Ureter (tissue), 1 donor: ENCODE measurements at regions not wholly inside any gene's neighbourhood (a gene's known extent, or its start where the extent isn't known, plus 50 kb on each side); places are given as distances from the start of the nearest gene placed in this dataset.

Experiments
- DNase-seq: peaks from one replicate; pipeline ENCODE4 v3.0.0-alpha.2; 2020; ENCODE audit warnings: low spot score
- donor health status: DM: yes; HTN: yes; CAD: no.

DNA sequence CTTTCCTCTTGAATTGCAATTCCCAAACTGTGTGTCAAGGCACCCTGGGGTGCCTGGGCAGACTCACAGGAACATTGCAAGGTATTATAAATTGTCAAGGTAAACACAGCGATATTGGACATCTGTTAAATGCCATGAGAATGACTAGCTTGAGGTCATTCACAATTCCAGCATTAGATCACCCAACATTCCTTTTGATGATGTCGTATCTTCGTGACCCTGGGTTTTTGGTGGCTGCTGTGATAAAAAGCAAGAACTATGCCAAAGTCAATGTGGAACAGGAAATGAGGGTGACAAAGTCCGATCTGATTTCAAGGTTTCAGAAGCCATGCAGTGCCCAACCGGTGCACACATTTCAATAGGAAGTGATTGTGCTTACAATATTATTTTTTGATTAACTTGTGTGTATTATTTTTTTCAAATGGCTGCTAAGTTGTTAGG is 458.4 kb downstream of the MIAT start:
- DNase-seq, result no peak

DNA sequence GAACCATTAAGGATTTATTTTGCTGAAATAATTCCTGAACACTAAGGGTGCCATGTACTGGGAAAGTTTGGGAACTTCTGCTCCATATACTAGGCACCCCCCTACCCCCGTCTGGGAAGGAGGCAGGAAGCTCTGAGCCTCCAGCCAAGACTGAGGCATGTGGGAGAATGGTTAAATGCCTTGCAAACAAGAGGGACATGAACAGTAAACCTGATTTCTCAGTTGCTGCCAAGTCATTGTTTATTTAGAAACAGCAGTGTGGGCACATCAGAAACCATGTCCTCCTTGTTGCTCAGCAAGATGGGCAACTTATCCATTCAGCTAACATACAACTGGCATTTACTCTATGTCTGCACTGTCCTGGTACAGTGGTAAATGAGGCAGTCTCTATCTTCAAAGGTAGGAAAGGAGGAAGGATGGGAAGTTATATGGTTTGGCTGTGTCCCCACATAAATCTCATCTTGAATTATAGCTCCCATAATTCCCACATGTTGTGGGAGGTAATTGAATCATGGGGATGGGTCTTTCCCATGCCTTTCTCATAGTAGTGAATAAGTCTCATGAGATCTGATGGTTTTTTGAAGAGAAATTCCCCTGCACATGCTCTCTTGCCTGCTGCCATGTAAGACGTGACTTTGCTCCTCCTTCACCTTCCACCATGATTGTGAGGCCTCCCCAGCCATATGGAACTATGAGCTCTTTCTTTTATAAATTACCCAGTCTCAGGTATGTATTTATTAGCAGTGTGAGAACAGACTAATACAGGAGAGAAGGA is 459.1 kb downstream of the MIAT start:
- no peak for DNase-seq

DNA sequence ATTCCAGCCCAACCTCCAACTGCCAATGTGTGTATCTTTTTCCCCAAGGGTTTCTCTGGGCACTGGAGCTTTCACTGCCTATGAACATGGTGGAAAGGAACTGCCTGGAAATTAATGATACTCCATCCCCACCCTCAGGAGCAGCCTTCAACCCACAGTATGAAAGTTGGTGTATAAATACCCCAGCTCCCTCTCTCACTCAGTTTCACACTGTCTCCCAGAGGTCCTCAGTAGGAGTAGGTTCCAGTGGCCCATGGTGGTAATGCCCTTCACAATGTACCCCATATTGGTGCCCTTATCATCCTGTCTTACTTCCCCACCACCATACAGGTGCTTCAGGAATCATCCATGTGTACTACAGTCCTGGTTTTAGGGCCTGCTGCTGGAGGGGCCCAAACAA is 462.6 kb downstream of the MIAT start:
- DNase-seq, result no peak

DNA sequence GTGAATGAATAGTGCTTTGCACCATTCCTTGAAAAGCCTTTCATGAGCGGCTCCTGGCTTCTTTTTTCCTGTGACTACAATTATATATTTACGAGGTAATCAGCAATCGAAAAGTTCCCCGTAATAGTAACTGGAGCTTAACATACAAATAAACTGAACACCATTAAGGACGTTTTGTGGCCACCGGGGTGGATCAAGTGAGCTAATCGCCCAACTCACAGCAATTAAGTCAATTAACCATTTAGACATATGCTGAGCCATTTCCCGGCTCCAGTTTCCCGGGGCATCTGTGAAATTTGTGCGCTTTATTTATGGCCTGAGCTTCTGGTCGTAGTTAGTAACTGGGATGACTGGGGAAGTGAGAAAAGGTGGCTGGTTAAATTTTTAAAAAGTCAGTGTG is 465.2 kb downstream of the MIAT start:
- no peak for DNase-seq

DNA sequence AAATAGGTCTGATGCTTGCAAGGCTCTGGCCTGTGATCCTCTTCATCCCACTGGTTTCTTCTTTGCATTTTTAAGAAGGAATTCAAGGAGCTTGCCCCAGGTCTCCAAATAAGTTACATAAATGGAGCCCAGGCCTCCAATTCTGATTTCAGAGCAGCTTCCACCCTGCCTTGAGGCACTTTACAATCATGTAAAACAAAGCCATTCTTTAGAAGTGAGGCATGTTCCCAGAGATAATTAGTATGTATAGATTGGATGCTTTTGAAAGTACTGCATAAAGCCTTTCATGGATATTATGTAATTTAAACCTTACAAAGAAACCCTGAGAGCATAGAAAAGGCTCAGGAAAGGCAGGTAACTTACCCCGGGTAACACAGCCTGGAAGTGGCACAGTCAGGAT is 466.5 kb downstream of the MIAT start:
- no peak for DNase-seq

DNA sequence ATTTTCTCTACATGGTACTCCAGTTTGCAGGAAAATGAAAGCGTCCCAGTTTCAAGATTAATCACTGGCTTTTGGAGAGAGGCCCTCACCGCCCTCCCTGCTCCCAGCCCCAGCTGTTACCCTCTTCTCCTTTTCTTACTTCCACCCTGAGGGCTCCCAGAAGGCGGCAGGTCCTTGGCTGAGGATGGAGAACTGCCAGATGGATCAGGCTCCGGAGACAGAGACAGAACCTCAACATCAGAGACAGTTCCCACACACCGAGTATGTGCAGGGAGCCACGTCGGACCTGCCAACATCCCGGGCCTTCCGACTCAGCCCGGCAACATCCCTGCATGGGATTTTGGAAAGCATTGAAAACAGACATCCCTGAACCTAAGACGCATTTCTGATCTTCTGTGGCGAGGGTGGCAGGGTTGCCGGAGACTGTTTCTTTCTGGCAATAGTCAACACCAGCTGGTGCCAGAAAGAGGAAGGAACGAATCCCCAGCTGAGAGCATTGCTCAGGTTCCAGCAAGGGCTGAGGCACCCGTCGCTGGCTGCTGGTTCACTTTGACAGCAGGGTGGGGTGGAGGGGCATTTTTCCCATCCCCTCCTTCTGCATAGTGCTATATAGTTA is 467.1 kb downstream of the MIAT start:
- no peak for DNase-seq

DNA sequence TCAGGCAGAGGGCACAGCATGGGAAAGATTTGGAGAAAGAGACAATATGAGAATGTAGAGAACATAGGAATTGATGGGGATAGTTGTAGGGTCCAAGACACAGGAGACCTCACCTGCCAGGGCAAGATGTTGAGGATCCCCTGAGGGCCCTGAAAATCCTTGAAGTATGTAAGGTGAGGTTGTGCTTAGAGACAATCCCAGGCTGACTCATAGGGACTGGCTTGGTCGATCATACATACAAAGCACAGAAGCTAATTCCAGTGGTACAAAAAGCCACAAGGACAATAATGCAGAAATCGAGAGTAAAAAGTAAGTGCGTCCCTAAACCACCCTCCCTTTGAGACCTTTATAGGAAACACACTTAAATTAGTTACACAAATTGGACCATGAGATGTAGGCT is 468.2 kb downstream of the MIAT start:
- no peak for DNase-seq

DNA sequence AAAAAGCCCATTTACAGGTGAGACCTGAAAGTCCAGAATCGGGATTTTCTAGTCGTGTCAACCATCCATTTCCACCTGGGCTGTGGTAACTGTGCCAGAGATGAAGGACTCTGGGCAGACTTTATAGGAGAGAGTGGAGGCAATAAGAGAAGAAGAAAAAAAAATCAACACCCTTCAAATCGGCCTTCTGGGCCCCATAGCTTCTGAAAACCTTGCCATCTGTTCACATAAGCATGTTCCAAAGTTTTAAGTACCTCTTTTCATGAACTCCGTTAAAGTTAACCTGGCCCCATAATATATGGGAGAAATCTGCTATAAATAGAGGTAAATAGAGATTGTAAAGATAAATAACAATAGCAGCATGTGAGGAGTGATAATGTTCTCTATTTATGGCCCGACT is 470.5 kb downstream of the MIAT start:
- no peak for DNase-seq

DNA sequence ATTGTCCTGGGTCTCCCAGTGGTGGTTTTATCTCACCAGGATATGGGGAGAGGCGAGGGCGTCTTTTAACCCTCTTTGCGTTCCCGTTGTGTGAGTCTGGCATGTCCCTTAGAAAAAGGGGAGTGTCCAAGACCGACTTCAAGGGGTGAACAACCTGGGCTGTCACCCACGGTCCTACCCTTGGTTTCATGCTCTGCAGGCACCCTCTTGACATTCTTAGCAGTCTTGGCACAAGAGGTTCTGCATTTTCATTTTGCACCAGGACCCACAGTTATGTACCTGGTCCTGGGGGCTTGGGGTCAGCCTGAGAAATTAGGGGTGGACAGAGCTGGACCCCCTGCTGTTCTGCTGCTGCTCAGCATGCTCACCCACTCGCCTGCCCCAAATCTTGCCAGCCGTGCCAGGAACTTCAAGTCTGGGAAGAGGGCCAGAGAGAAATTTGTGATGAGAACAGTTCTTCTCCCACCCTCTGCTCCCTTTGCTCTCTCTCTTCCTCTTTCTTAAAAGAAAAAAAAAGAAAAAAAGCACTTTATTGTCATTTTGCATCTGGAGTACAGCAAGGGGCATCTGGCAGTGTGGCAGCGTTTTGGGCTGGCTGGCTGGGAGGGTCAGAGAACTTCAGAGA is 471.2 kb downstream of the MIAT start:
- DNase-seq, result no peak

DNA sequence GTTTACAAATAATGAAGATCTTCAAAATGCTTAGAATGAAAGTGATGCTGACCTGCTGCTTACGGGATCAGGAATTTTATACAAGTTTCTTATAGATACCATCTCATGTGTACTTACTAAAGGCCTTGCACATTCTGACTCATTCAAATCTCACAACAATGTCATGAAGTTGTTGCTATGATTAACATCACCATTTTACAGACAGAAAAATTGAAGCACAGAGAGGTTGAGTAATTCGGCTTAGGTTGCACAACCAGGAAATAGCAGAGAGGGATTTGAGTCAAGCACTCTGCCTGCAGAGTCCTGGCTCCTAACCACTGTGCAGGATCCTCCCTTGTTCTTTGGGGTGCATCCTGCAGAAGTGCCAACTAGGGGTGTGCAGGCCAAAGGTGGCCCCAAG is 471.9 kb downstream of the MIAT start:
- no peak for DNase-seq

DNA sequence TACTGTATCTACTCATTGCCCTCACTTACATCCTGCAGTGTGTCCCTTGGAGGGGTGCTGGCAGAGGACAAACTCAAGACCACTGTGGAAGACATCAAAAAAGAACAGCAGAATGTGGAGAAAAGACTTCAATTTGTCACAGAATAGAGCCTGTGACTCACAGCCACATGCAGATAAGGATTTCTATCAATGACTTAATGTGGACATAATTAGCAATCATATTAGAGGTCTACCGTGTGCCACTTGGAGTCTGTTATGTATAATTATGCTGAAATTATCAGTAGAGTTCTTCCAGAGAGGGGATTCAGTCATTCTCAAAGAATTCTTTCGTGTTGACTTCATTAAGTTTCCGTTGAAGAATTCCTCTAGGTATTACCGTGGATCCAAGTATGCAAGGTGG is 473.5 kb downstream of the MIAT start:
- no peak for DNase-seq

DNA sequence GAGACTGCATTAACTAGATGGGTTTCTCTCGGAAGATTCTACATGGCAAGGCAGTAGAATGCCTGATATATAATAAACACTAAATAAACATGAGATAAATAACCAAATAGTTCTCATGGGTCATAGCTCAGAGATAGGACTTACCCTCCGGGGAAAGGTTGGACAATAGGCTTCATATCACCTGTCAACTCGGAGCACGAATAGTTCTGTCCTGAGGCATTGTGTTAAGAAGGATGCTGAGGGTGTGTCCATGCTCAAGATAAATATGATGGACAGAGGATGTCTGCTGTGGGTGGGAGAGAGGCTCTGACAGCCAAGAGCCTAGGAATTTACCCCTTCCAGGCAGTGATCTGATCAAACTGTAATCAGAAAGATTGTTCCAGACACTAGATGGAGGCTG is 474.0 kb downstream of the MIAT start:
- no peak for DNase-seq

DNA sequence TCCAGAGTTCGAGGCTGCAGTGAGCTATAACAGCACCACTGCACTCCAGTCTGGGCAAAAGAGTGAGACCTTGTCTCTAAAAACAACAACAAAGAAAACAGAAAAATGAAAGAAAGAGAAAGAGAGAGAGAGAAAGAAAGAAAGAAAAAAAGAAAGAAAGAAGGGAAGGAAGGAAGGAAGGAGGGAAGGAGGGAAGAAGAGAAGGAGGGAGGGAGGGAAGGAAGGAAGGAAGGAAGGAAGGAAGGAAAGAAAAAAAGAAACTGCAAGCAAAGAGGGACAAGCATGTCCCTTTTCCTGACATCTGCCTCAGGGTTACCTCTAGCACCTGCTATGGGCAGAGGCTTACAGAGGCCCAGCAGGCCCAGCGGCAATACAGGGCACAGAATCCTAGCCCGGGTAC is 475.0 kb downstream of the MIAT start:
- no peak for DNase-seq

DNA sequence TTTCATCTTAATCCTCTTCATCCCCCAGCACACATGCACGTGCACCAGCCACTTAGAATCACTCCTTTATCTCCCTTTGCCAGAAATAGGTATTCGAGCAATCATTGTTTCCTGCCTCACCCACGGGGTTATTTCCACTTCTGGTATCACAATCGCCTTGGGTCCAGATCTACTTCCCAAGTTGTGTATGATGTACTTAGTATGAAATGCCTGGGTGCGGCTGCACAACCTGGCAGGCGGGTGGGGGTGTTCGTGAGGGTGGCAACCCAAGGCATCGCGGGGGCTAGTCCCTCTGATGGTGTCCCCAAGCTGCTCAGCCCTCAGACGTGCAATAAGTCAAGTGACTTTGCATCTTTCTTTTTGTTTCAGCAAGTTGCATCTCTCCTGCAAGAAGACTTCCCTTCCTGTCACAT is 475.6 kb downstream of the MIAT start:
- no peak for DNase-seq

DNA sequence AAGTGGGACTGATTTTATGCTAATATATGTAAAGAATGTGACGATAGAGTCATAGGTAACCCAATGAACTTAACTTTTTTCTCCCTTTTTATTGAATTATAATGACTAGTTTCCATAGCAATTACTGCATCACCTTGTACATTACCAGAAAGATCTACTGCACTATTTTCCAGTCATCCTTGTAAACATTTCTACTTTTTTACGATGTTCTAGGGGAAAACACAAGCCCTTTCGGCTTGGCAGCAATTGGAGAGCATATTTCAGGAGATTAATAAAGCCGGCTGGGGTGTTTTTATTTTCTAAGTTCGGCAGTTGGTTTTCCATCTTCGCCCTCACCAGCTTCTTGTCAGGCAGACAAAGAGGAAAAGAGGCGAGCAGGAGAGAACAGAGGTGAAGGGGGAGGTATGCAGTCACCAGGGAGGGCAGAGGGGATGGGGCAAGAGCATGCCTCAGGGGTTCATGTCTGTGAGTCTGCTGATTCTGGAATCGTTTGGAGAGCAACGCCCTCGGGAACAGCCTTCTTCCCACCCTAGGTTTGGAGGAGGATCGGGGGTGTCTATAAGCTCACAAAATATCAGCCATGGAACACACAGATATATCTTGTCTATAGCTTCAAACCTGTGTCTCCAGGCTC is 476.4 kb downstream of the MIAT start:
- no peak for DNase-seq

DNA sequence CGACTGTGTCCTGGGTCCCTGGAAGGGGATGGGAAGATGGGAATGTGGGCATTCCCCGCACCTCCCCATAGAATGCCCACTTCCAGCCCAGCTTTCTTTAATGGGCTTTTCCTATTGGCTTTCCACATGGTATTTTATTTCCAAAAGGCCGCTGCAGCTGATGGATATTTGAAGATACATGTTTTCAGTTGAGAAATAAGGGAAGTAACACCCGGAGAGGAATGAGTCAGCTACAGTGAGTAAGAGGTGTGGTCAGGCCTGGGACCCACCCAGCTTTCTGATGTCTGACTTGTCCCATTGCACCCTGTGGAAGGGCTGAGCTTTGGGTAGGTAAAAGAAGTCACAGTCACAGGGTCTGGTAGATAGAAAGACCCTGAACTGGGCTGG is 476.9 kb downstream of the MIAT start:
- DNase-seq, result no peak

DNA sequence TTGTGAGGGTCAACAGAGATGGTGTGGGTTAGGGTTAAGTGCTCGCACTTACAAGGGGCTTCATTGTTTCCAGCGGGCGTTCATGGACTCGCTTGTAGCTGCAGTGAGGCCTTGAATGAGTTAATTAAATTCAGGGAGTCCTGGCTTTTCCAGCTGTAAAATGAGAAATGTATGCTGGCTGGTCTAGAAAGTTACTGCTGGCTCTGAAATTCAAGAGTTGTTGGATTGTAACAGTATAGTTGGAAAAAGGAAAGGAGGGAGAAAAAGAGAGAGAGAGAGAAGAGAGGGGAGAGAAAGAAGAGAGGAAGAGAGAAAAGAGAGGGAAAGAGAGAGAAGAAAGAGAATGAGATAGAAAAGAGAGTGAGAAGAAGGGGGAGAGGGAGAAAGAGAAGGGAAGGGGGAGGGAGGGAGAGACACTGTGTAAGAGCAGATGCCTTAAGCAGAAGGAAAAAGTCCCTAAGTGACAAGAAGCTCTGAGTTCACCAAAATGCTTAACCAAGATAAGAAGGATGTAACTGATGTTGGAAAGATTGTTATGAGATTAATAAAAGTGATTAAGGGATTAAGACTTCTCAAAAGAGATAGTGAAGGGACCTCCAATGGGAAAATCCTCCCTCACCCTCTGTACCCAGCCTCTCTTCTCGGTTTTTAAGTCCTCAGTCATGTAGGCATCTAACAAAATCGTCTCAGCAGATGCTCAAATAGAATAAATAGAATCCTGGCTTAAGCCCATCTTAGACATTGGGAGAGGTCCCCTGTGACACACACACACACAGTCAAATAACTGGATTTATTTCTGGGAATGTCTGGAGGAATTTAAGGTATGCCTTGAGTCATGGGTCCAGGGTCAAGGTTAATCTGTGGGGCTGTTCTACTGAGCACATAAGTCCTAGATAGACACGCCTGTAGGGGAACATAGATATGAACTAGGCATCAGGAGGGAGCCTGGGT is 477.9 kb downstream of the MIAT start:
- DNase-seq, result no peak

DNA sequence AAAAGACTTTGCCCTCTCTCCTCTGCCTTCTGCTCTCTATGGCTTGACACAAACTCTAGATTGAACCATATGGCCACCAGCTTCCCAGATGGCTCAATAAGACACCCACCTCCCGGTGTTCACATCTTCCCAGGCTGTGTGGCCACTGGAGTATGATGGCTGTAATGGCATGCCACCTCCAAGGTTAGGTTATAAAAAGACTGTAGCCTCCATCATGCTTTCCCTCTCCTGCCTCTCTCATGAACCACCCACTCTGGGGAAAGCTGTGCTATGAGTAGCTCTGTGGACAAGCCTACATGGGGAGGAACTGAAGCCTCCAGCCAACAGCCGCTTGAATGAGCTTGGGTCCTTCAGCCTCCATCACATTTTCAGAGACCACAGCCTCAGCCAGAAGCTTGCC is 479.2 kb downstream of the MIAT start:
- DNase-seq, result no peak

DNA sequence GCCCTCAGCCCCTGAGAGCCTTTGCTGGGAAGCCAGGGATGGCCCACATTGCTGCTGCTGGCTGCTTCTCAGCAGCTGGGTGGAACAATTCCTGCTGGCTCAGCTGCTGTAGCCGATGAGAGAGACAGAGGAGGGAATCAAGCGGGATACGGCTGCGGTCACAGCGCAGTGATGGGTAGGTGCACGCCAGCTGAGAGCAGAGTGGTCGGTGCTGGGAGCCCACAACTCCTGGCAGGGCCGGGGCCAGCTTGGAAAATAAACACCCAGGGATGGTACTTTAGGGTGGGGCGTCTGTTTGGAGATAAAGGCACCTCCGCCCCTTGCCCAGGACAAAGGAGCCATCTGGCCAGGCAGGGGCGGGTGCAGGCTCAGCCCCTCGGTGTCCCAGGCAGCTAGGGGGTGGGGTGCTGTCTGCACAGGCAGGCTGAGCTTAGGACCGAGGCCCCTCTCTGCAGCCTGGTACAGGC is 480.5 kb downstream of the MIAT start:
- no peak for DNase-seq

DNA sequence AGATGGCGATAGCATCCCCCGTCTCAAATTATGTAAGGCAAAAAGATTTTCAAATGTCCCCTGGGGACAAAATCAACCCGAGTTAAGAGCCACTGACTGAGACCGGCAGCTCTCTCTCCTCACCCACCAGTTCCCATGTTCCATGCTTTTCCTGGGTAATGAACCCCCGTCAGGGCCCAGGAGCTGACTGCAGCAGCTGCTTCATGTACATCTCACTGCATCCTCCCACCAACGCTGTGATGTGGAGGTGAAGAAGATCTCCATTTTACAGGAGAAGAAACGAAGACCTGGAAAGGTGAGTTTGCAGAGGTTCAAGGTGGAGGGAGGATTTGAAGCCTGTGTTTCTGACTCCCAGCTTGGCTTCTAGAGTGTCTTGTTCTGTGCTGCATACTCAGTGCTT is 481.1 kb downstream of the MIAT start:
- DNase-seq, result no peak

DNA sequence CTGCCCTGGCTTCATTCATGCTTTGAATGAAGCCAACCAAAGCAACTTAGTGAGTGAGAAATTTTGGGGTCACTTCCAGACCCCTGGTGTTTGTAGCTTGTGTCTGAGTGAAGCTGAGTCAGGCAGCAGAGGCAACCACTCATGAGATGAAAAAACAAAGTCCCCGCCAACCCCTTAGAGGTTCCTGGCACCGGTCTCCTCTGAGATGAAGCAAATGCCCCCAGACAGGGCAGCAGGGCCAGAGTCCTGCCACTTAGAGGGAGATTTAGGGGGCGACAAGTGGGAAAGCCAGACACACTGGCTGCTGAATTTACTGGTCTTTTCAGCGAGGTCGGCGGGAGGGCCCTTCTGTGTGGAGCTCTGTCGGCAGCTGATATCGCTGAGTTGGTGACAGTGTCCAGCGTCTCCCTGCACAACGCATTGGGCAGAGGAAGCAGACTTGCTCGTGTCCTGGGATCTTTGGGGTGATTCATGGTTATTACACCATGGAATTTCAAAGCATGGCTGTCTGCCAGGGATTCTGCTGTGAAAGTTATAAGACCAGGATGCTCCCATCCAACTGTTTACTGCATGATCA is 482.6 kb downstream of the MIAT start:
- no peak for DNase-seq
